PC-9 (cell line): ENCODE measurements at regions not wholly inside any gene's neighbourhood (a gene's known extent, or its start where the extent isn't known, plus 50 kb on each side); places are given as distances from the start of the nearest gene placed in this dataset.

ENCODE experiments used
- CTCF ChIP-seq: fragments of 200-600 bp; sonication (generic); conservative IDR thresholded peaks from 2 replicates; pipeline ENCODE4 v1.6.1; 2017; ENCODE audit warnings: mixed run types, antibody characterized with exemption, mild to moderate bottlenecking, moderate library complexity
- EZH2 ChIP-seq: fragments of 200-600 bp; sonication (generic); IDR thresholded peaks from 2 replicates; pipeline ENCODE4 v1.8.0; 2017; ENCODE audit warnings: antibody characterized with exemption, low read depth

DNA sequence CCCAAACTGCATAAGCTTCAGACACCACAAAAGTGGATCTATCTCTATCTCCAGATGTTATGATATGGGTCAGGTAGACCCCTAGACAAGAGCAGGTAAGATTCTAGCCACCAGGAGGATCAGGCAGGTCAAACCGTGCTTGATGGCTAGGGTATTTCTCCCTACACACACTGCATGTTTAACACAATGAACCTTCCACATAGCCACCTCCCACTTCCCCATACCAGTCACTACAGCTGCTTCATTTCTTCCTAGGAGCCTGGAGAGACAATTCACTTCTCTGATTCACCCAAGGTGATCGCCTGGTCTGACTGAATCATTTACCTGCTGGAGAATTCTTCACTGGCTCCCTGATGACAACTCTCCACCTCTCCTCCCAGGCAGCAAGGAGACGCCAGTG is 66.0 kb upstream of the MYCN start:
- TF ChIP-seq CTCF (no peak), EZH2 (no peak)
